GM12875 (cell line): ENCODE measurements at regions not wholly inside any gene's neighbourhood (a gene's known extent, or its start where the extent isn't known, plus 50 kb on each side); places are given as distances from the start of the nearest gene placed in this dataset.
"Not testable (repeated sequence)": the region's sequence is repeated elsewhere in the genome, so short reads cannot be mapped to it uniquely, and the experiment has no call there.

Source experiments
- H3K4me3 ChIP-seq: one replicate; pipeline ENCODE4 v1.5.1; 2011; ENCODE audit warnings: low read depth, low read length, control low read depth
- CTCF ChIP-seq: IDR thresholded peaks from 2 replicates; pipeline ENCODE4 v1.5.1; 2011; ENCODE audit warnings: low read depth, mild to moderate bottlenecking, control low read depth, inconsistent platforms, low read length, moderate library complexity, borderline replicate concordance; ENCODE audit not compliant: insufficient read depth

GRCh38 chr5:96209829-96210228 lies 223.2 kb downstream of the PCSK1 start:
- no peak overlapping the region for H3K4me3 ChIP-seq
- TF ChIP-seq CTCF = no peak

GRCh38 chr5:96207420-96207819 lies 225.6 kb downstream of the PCSK1 start:
- H3K4me3 ChIP-seq = no peak overlapping the region

GRCh38 chr5:96203761-96204160 lies 229.3 kb downstream of the PCSK1 start:
- no peak overlapping the region for H3K4me3 ChIP-seq
- no peak for TF ChIP-seq CTCF

More at GRCh38 chr5:96207420-96207819, 225.6 kb downstream of the PCSK1 start:
- TF ChIP-seq CTCF = no peak

GRCh38 chr5:96201503-96201902 lies 231.5 kb downstream of the PCSK1 start:
- H3K4me3 ChIP-seq = no peak overlapping the region
- TF ChIP-seq CTCF = no peak

GRCh38 chr5:96200641-96201040 lies 232.4 kb downstream of the PCSK1 start:
- no peak overlapping the region for H3K4me3 ChIP-seq
- no peak for TF ChIP-seq CTCF

- no peak for TF ChIP-seq CTCF
Measured at GRCh38 chr5:96199713-96200183, 233.3 kb downstream of the PCSK1 start.

GRCh38 chr5:96198356-96199058 lies 234.5 kb downstream of the PCSK1 start:
- TF ChIP-seq CTCF = no peak
- no peak overlapping the region for H3K4me3 ChIP-seq

More at GRCh38 chr5:96199713-96200183, 233.3 kb downstream of the PCSK1 start:
- H3K4me3 ChIP-seq = no peak overlapping the region

DNA sequence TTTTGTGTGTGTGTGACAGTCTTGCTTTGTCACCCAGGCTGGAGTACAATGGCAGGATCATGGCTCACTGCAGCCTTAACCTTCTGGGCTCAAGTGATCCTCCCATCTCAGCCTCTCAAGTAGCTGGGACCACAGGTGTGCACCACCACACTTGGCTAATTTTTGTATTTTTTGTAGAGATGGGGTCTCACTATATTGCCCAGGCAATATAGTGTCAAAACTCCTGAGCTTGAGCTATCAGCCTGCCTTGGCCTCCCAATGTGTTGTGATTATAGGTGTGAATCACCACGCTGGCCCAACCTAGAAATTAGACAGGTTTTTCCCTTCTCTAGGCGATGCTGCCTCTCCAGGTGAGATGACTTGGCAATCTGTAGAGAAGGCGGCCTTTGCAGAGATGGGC lies 235.3 kb downstream of the PCSK1 start:
- H3K4me3 ChIP-seq = not testable (repeated sequence)
